ENCODE measurements at regions not wholly inside any gene's neighbourhood (a gene's known extent, or its start where the extent isn't known, plus 50 kb on each side); places are given as distances from the start of the nearest gene placed in this dataset.

- ATAC-seq (no peak), DNase-seq (ENCODE audit: low spot score) (no peak)
- H3K36me3 ChIP-seq (ENCODE audit: insufficient read depth): no peaks in the 10 kb centered on the region
- TF ChIP-seq STAT1 (IDR thresholded peaks at IDR 0.05; ENCODE audit: unreplicated experiment): no peak
- TF ChIP-seq ZNF114 (CRISPR knock-in tag; IDR thresholded peaks at IDR 0.05): no peak
- TF ChIP-seq EZH2phosphoT487 (IDR thresholded peaks at IDR 0.05; ENCODE audit: unreplicated experiment): no peak
- no peak for TF ChIP-seq ZNF331 (CRISPR knock-in tag; IDR thresholded peaks at IDR 0.05; ENCODE audit: low read depth)
- TF ChIP-seq, protein P1, sequence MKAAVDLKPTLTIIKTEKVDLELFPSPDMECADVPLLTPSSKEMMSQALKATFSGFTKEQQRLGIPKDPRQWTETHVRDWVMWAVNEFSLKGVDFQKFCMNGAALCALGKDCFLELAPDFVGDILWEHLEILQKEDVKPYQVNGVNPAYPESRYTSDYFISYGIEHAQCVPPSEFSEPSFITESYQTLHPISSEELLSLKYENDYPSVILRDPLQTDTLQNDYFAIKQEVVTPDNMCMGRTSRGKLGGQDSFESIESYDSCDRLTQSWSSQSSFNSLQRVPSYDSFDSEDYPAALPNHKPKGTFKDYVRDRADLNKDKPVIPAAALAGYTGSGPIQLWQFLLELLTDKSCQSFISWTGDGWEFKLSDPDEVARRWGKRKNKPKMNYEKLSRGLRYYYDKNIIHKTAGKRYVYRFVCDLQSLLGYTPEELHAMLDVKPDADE (IDR thresholded peaks at IDR 0.05): no peak
- no peak for TF ChIP-seq NANOG (IDR thresholded peaks at IDR 0.05; ENCODE audit: borderline replicate concordance)
- TF ChIP-seq JUNB (IDR thresholded peaks at IDR 0.05; ENCODE audit: unreplicated experiment): no peak
- no peak for TF ChIP-seq CREB1 (CRISPR knock-in tag; IDR thresholded peaks at IDR 0.05; ENCODE audit: low read depth)
- Mint-ChIP-seq H3K27ac (no peak overlapping the region), H3K4me1 (peaks cover 9% of the 10 kb centered on the region; the same call in 2 of the 3 replicates), H3K27me3 (ENCODE audit: insufficient read depth, low read depth, poor library complexity) (peaks cover 11% of the 10 kb centered on the region), H3K4me3 (no peak overlapping the region), H3K9me3 (no peaks in the 10 kb centered on the region), H3K36me3 (ENCODE audit: low read depth) (no peaks in the 10 kb centered on the region)
- no peak overlapping the region for H2AFZ ChIP-seq
- H3K4me1 ChIP-seq (ENCODE audit: insufficient read depth): 0 out of 2 replicates have a peak, but pooled peaks cover 3% of the 10 kb centered on the region
- no peaks in the 10 kb centered on the region for H3F3A ChIP-seq (replicated peaks; ENCODE audit: low read depth)
- no peak overlapping the region for H3K4me3 ChIP-seq
- no peaks in the 10 kb centered on the region; the same call in 1 of the 2 replicates for H3K9me2 ChIP-seq (ENCODE audit: insufficient read depth)
- no peak overlapping the region for H3K4me2 ChIP-seq
- no peak overlapping the region for H3K27ac ChIP-seq (ENCODE audit: low read depth)
- H4K20me1 ChIP-seq (replicated peaks; ENCODE audit: insufficient read depth): no peaks in the 10 kb centered on the region; the same call in 1 of the 2 replicates
- H3K27me3 ChIP-seq (ENCODE audit: insufficient read depth): peaks cover 24% of the 10 kb centered on the region
- H3K79me2 ChIP-seq (replicated peaks; ENCODE audit: insufficient read depth): no peaks in the 10 kb centered on the region
These were observed 210.4 kb upstream of the NUDT4 start for GRCh38 chr12:93167331-93167730.

DNA sequence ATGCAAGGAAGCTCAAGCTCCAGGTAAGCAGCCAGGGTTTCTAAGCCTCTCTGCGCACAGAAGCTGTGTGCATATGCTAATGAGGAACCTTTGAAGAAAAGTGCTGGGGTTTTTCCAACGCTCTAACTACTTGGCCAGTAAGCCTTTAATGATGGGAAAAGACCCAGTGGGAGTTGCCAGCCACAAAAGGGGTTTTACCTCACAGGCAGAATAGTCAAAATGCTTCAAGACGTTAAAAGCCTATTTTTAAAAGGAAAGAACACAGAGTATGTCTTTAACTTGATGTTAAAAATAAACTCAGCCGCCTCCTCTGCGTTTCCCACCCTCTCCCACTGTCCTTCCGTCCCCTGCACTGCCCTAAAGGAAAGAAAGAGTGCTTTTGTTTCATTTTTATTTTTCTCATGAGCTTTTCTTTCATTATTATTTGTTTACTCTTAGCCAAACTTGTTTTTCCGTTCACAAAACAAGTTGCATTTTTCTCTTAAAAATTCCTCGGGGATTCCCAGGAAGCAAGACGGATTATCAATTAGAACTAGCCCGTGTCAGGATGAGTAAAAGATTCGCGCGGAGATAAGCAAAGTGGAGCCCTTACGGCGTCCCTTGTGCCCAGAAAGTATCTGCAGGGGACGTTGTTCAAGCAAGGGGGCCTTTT lies 209.8 kb upstream of the NUDT4 start:
- H3K4me1 ChIP-seq (ENCODE audit: insufficient read depth): peaks cover 6% of the 10 kb centered on the region; the same call in 1 of the 2 replicates
- H3K4me2 ChIP-seq: peak overlapping the region; percentile 50
- DNase-seq (ENCODE audit: low spot score): peak; percentile 78
- Mint-ChIP-seq H3K4me3 (peak overlapping the region; percentile 46; the same call in 1 of the 3 replicates), H3K9me3 (no peaks in the 10 kb centered on the region), H3K36me3 (ENCODE audit: low read depth) (no peaks in the 10 kb centered on the region), H3K27ac (no peak overlapping the region), H3K4me1 (peaks cover 9% of the 10 kb centered on the region; the same call in 2 of the 3 replicates), H3K27me3 (ENCODE audit: insufficient read depth, low read depth, poor library complexity) (peaks cover 11% of the 10 kb centered on the region)
- no peaks in the 10 kb centered on the region; the same call in 1 of the 2 replicates for H3K9me2 ChIP-seq (ENCODE audit: insufficient read depth)
- no peak overlapping the region for H3K27ac ChIP-seq (ENCODE audit: low read depth)
- H3F3A ChIP-seq (replicated peaks; ENCODE audit: low read depth): no peaks in the 10 kb centered on the region
- ATAC-seq: peak; percentile 98
- no peaks in the 10 kb centered on the region for H3K79me2 ChIP-seq (replicated peaks; ENCODE audit: insufficient read depth)
- TF ChIP-seq CREB1 (CRISPR knock-in tag; IDR thresholded peaks at IDR 0.05; ENCODE audit: low read depth): no peak
- TF ChIP-seq EZH2 (IDR thresholded peaks at IDR 0.05; ENCODE audit: low read depth, unreplicated experiment): no peak
- no peak for TF ChIP-seq REST (IDR thresholded peaks at IDR 0.05; ENCODE audit: unreplicated experiment)
- TF ChIP-seq POLR2AphosphoS5 (IDR thresholded peaks at IDR 0.05; ENCODE audit: low read depth): no peak
- no peak for TF ChIP-seq STAT1 (IDR thresholded peaks at IDR 0.05; ENCODE audit: unreplicated experiment)
- TF ChIP-seq NANOG (IDR thresholded peaks at IDR 0.05; ENCODE audit: borderline replicate concordance): no peak
- TF ChIP-seq ZNF331 (CRISPR knock-in tag; IDR thresholded peaks at IDR 0.05; ENCODE audit: low read depth): no peak
- peak overlapping the region; percentile 31; the same call in 1 of the 2 replicates for H3K4me3 ChIP-seq
- H2AFZ ChIP-seq: no peak overlapping the region
- H3K27me3 ChIP-seq (ENCODE audit: insufficient read depth): peaks cover 24% of the 10 kb centered on the region
- no peaks in the 10 kb centered on the region for H3K36me3 ChIP-seq (ENCODE audit: insufficient read depth)
- no peaks in the 10 kb centered on the region; the same call in 1 of the 2 replicates for H4K20me1 ChIP-seq (replicated peaks; ENCODE audit: insufficient read depth)
